DOHH2 (cell line): ENCODE measurements at regions not wholly inside any gene's neighbourhood (a gene's known extent, or its start where the extent isn't known, plus 50 kb on each side); places are given as distances from the start of the nearest gene placed in this dataset.
"Not testable (repeated sequence)": the region's sequence is repeated elsewhere in the genome, so short reads cannot be mapped to it uniquely, and the experiment has no call there.

Source experiments
- CTCF ChIP-seq: fragments of 200-600 bp; sonication (generic); IDR thresholded peaks from one replicate; pipeline ENCODE4 v1.5.1; 2014; ENCODE audit warnings: antibody characterized with exemption, mild to moderate bottlenecking, low read depth, low read length; ENCODE audit not compliant: poor library complexity, severe bottlenecking
- EZH2phosphoT487 ChIP-seq: fragments of 200-600 bp; sonication (generic); IDR thresholded peaks from 2 replicates; pipeline ENCODE4 v1.6.1; 2017; ENCODE audit warnings: borderline replicate concordance, mild to moderate bottlenecking, antibody characterized with exemption, low read length, moderate library complexity, mixed read lengths

- TF ChIP-seq CTCF: peak; percentile 21
- TF ChIP-seq EZH2phosphoT487: not testable (repeated sequence)
Measured at GRCh38 chrX:79850114-79850513, 164.4 kb upstream of the TBX22 start.
